GM12892 (cell line): ENCODE measurements at regions not wholly inside any gene's neighbourhood (a gene's known extent, or its start where the extent isn't known, plus 50 kb on each side); places are given as distances from the start of the nearest gene placed in this dataset.

Experiments
- DNase-seq: peaks from one replicate; pipeline ENCODE4 v3.0.0; 2011; ENCODE audit not compliant: insufficient read length
- FAIRE-seq: peaks from 2 replicates; lab custom pipeline; 2011; peaks lifted over from hg19 to GRCh38; lab: Jason Lieb, UNC
- POLR2A ChIP-seq: IDR thresholded peaks from 2 replicates; pipeline ENCODE4 v1.6.1; 2011; ENCODE audit warnings: low read depth, low read length, control low read depth
- POLR2AphosphoS5 ChIP-seq: IDR thresholded peaks from 2 replicates; pipeline ENCODE4 v1.6.1; 2011; ENCODE audit warnings: low read depth, low read length, control low read depth
- TAF1 ChIP-seq: IDR thresholded peaks from 2 replicates; pipeline ENCODE4 v1.6.1; 2011; ENCODE audit warnings: low read depth, mild to moderate bottlenecking, control low read depth, low read length, borderline replicate concordance

DNA sequence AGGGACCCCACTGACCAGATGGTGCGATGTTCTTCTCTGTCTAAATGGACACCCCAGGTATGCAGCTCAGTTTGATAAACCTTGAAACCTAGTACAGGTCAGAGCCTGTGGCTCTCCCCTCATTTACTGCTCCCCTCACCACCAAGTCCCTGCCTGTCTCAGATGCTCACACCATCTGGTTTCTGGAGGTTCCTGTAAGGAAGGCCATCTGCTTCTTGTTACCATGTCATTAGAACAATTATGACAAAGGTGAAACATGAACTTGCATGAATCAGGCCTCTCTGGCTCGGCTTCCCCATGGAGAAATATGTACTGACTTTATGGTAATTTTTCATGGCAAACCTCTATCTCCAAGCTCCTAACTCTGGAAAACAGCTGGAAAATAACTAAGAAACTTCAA, 965.7 kb downstream of the UQCRFS1 start:
- FAIRE-seq (no peak), DNase-seq (no peak)
- TF ChIP-seq POLR2A: no peak
- no peak for TF ChIP-seq POLR2AphosphoS5
- TF ChIP-seq TAF1: no peak

GRCh38 chr19:28245937-28246336, 967.0 kb downstream of the UQCRFS1 start:
- DNase-seq (no peak), FAIRE-seq (no peak)
- no peak for TF ChIP-seq TAF1
- TF ChIP-seq POLR2A: no peak
- TF ChIP-seq POLR2AphosphoS5: no peak

- FAIRE-seq (no peak), DNase-seq (no peak)
- TF ChIP-seq POLR2AphosphoS5: no peak
Observed at GRCh38 chr19:28244966-28245365, 968.0 kb downstream of the UQCRFS1 start.

GRCh38 chr19:28242317-28242927, 970.5 kb downstream of the UQCRFS1 start:
- DNase-seq: no peak
- TF ChIP-seq POLR2AphosphoS5 (no peak), POLR2A (no peak), TAF1 (no peak)
- no peak for FAIRE-seq

GRCh38 chr19:28239270-28239669, 973.7 kb downstream of the UQCRFS1 start:
- FAIRE-seq: no peak
- DNase-seq: no peak
- TF ChIP-seq POLR2AphosphoS5 (no peak), POLR2A (no peak), TAF1 (no peak)

DNA sequence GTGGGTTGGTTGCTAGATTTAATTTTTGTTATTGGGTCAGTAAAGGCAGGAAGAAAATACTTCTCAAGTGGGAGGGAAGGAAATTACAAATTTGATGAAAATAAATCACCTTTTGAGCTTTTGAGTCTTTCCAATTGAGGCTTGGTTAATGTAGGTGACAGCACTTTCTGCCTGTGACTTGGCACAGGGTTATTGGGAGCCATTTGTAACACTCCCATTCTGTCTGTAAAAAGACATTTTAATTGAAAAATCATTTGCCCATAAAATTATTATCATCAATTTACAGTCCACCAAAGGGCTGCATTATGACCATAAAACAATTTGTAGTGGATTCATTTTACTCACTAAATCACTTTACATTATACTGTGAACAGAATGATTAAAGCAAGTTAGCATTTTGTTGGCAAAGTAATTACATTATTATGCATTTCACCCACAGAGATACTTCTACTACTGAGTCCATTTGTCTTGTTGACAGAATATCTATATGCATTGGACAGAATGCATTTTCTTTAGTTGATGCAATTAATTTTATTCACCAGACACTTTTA, 974.6 kb downstream of the UQCRFS1 start:
- DNase-seq: no peak
- TF ChIP-seq TAF1 (no peak), POLR2AphosphoS5 (no peak), POLR2A (no peak)
- no peak for FAIRE-seq

DNA sequence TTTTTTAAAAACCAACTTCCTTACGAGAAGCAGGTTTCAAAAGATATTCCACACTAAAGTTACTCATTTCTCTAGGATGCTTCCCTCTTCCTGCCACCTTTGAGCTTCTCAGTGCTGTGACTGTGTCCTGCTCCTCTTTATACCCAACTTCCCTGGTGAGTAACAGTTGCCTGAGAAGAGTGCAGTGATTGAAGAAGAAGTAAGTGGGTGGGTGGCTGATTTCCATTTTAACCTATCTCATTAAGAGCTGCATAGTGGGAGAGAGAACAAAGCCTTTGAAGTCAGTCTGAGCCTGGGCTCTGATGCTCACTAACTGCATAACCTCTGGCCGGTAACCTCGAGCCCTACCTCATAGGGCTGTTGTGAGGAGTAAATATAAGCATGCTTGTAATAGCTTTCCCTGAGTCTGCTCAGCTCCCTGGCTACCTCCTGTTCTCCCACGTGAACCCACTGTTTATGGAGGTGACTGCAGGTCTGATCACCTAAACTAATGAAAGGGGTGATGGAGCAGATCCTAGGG, 977.3 kb downstream of the UQCRFS1 start:
- DNase-seq (no peak), FAIRE-seq (no peak)
- TF ChIP-seq POLR2A (no peak), TAF1 (no peak), POLR2AphosphoS5 (no peak)

- no peak for DNase-seq
- TF ChIP-seq POLR2AphosphoS5 (no peak), POLR2A (no peak), TAF1 (no peak)
- FAIRE-seq: no peak
Observed at GRCh38 chr19:28234637-28235036, 978.3 kb downstream of the UQCRFS1 start.

- FAIRE-seq (no peak), DNase-seq (no peak)
- TF ChIP-seq POLR2AphosphoS5: no peak
- no peak for TF ChIP-seq TAF1
- no peak for TF ChIP-seq POLR2A
Observed at GRCh38 chr19:28228854-28229253, 984.1 kb downstream of the UQCRFS1 start.

DNA sequence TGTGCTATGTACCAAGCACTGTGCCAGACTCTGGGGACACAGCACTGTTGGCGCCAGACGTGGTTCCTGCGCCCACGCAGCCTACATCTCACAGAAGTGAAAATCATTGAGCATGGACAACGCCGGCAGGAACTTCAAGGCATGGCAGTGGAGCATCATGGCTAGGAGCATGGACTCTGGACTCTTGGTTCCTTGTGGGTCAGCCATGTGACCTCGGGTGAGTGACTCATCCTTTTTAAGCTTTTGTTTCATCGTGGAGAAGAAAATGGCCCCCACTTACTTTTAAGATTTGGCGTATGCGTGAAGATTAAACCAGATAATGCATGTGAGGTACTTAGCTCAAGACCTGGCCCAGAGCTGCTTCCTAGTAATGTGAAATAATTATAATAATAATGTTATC, 988.5 kb downstream of the UQCRFS1 start:
- DNase-seq (no peak), FAIRE-seq (no peak)
- no peak for TF ChIP-seq POLR2AphosphoS5
- TF ChIP-seq POLR2A: no peak
- no peak for TF ChIP-seq TAF1

DNA sequence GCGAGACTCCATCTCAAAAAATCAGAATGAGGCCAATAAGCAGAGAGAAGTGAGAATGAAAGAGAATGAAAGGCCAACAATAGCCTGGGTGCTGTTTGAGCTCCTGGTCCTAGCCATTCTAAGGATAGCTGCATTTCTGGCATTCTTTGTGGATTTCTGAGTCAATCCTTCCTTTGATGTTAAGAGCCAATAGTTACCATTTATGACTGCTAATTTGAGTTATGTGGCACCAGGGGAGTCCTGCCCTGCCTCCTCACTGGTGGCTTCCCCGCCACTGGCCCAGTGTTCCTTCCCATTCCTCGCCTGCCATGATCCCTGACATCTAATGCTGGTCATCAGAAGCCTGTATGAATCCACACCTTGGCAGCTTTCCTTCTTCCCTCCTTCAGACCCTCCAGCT, 991.2 kb downstream of the UQCRFS1 start:
- FAIRE-seq (no peak), DNase-seq (no peak)

GRCh38 chr19:28218728-28219127, 994.2 kb downstream of the UQCRFS1 start:
- TF ChIP-seq POLR2A (no peak), TAF1 (no peak), POLR2AphosphoS5 (no peak)
- DNase-seq (no peak), FAIRE-seq (no peak)

More for the DNA sequence above, 991.2 kb downstream of the UQCRFS1 start:
- TF ChIP-seq TAF1: no peak
- TF ChIP-seq POLR2A: no peak
- no peak for TF ChIP-seq POLR2AphosphoS5

DNA sequence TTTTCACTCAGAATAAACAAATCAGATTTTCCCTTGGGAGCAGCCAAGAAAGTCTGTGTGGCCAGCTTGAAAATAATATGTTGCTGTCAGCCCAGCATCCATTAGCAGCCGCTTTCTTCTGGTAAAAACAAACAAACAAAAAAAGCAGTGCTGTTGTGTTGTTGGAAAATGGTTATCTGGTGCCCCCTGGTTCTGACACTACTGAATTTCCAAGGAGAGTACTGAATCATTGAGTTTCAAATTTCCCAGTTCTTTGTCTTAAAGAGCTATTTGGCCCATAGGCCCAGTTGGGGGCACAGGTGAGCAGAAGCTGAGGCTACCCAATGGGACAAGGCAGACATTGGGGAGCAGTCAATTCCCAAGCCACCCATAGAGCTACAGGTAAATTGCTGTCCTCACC, 995.9 kb downstream of the UQCRFS1 start:
- TF ChIP-seq POLR2A (no peak), POLR2AphosphoS5 (no peak)
- FAIRE-seq: no peak
- no peak for DNase-seq
